Activated CD8-positive, alpha-beta memory T cell treated with anti-CD3 and anti-CD28 coated beads, Interleukin-2, amount 10 ng/mL, durations not matched to agents 7 days and 5 days (primary cell): ENCODE measurements at regions not wholly inside any gene's neighbourhood (a gene's known extent, or its start where the extent isn't known, plus 50 kb on each side); places are given as distances from the start of the nearest gene placed in this dataset.
"Not testable (repeated sequence)": the region's sequence is repeated elsewhere in the genome, so short reads cannot be mapped to it uniquely, and the experiment has no call there.

Source experiments
- ATAC-seq: fragments of 150-1000 bp; cut with Tn5 transposase; one replicate; pipeline ENCODE4 v1.10.0; 2021; ENCODE audit warnings: moderate library complexity
- CTCF ChIA-PET: fragments of 350-600 bp; sonication (Branson Sonifier 250); formaldehyde crosslinking; loops from one replicate; lab custom pipeline; 2021; ENCODE audit warnings: antibody characterized with exemption; lab: Charles Lee
- DNase-seq: peaks from one replicate; pipeline ENCODE4 v3.0.0-alpha.2; 2020
- H3K27ac Mint-ChIP-seq: one replicate; pipeline ENCODE4 v1.8.0; 2021; ENCODE audit warnings: mild to moderate bottlenecking, mixed read lengths
- H3K27me3 Mint-ChIP-seq: one replicate; pipeline ENCODE4 v1.8.0; 2021; ENCODE audit warnings: mixed read lengths
- H3K36me3 Mint-ChIP-seq: one replicate; pipeline ENCODE4 v1.8.0; 2021; ENCODE audit warnings: mild to moderate bottlenecking, mixed read lengths
- H3K4me1 Mint-ChIP-seq: one replicate; pipeline ENCODE4 v1.8.0; 2021; ENCODE audit warnings: mixed read lengths
- H3K4me3 Mint-ChIP-seq: one replicate; pipeline ENCODE4 v1.8.0; 2021; ENCODE audit warnings: mild to moderate bottlenecking, moderate library complexity, mixed read lengths
- H3K9me3 Mint-ChIP-seq: one replicate; pipeline ENCODE4 v1.8.0; 2022; ENCODE audit warnings: low read depth, mixed read lengths

DNA sequence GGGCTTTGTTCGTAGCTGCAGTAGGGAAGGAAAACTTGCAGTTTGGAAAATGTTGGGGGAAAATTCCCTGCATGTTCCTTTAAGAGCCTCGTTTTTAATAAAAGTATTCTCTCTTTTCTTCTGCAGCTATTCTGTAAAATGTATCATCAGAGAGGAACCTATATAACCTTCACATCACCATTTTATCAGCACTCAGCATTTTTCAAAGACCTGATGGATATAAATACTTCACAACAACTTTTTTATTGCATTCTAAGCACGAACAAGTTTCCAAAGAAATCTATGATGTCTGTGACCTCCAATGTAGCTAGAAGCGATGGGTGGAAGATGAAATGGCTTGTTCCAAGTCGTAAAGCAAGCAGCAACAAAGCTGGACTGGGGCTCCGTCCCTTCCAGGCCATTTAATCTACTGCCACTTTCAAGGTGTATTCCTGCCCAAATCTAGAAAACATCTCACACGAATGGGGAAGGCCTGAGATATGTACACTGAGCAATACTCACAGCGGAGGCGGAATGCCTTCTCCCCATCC is 84.0 kb downstream of the NSUN2 start:
- no peak for ATAC-seq

DNA sequence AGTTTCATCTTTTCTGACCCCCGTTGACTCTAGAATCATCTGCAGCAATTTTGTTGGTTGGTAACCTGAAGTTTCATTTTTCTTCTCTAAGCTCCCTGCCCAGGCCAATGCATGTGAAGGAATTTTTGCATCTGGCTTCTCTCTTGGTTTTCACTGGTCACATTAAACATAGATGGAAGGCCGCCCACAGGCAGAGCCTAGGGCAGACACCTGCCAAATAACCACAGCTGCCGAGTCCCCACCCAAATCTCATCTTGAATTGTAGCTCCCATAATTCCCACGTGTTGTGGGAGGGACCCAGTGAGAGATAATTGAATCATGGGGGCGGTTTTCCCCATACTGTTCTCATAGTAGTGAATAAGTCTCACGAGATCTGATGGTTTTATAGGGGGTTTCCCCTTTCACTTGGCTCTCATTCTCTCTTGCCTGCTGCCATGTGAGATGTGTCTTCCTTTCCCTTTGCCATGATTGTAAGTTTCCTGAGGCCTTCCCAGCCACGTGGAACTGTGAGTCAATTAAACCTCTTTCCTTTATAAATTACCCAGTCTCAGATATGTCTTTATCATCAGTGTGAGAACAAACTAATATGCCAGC is 84.8 kb downstream of the NSUN2 start:
- H3K9me3 Mint-ChIP-seq, H3K27me3 Mint-ChIP-seq, DNase-seq, H3K4me3 Mint-ChIP-seq, H3K36me3 Mint-ChIP-seq, H3K27ac Mint-ChIP-seq, ATAC-seq, H3K4me1 Mint-ChIP-seq, CTCF ChIA-PET: not testable (repeated sequence)

More for the DNA sequence above, 84.0 kb downstream of the NSUN2 start:
- Mint-ChIP-seq H3K27me3 (no peaks in the 10 kb centered on the region), H3K4me3 (no peak overlapping the region), H3K4me1 (no peaks in the 10 kb centered on the region), H3K9me3 (no peaks in the 10 kb centered on the region), H3K27ac (no peak overlapping the region), H3K36me3 (no peaks in the 10 kb centered on the region)
- DNase-seq: no peak
- CTCF ChIA-PET: no interaction called here

DNA sequence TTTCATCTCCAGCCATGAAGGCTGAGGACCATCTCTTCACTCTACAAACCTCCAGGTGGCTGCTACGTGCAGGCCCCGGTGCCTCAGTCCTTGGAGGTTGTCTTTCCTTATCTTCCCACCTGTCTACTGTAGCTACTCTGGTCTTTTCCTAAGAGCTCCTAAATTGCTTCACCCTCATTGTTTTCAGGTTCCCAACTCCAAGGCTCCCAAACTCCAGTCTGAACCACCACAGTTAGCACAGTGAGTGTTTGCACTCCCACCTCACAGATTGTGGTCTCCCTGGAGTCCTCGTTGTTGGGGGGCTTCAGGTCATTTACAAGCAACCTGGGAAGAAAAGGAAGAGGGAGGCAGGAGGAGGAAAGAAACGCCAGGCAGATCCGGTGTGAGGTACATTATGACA is 85.3 kb downstream of the NSUN2 start:
- Mint-ChIP-seq H3K27me3 (no peaks in the 10 kb centered on the region), H3K36me3 (no peaks in the 10 kb centered on the region), H3K4me1 (no peaks in the 10 kb centered on the region), H3K9me3 (no peaks in the 10 kb centered on the region), H3K4me3 (no peak overlapping the region), H3K27ac (no peak overlapping the region)
- CTCF ChIA-PET: no interaction called here
- no peak for DNase-seq
- ATAC-seq: no peak

DNA sequence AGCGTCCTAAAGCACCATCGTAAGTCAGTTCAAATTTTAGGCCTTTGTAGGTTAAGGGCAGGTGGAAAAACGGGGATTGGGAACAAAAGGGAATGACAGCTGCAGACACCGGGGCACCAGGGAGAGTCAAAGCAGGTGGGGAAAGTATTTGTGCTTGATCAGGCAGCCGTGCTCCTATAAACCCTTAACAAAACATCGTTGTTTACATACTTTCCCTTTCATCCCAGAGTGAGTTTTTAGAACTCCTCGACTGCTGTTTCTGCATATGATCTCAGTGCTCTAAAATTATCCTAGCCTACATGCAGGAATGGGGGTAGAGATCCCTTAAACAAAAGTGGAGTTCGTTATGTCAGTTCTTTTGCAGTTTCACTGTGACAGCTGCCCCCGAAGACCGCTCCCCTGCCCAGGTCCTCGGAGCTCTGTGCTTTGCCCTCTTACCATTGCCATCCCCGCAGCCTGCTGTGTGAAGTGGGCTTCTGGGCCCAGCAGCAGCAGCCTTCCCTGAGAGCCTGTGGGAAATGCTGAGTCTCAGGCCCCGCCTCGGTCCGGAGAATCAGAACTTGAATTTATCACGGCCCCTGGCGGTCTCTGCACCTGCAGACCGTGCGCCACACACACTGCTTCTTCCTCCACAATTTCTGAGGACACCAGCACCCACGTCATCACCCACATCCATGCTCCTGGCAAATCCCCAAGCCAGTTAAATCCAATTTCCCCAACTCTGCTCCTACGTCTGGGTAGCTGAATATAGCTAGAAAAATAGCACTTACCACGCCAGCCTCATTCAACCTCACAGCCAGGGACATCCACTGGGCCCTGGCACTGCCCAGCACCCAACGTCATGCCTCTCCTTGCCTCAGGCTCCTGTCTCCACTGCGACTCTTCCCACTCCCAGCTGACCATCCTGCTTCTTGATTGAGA is 86.8 kb downstream of the NSUN2 start:
- H3K4me1 Mint-ChIP-seq: no peaks in the 10 kb centered on the region
- no peak overlapping the region for H3K27ac Mint-ChIP-seq
- CTCF ChIA-PET: no interaction called here
- H3K27me3 Mint-ChIP-seq: no peaks in the 10 kb centered on the region
- no peaks in the 10 kb centered on the region for H3K36me3 Mint-ChIP-seq
- DNase-seq (no peak), ATAC-seq (no peak)
- H3K4me3 Mint-ChIP-seq: no peak overlapping the region
- no peaks in the 10 kb centered on the region for H3K9me3 Mint-ChIP-seq

DNA sequence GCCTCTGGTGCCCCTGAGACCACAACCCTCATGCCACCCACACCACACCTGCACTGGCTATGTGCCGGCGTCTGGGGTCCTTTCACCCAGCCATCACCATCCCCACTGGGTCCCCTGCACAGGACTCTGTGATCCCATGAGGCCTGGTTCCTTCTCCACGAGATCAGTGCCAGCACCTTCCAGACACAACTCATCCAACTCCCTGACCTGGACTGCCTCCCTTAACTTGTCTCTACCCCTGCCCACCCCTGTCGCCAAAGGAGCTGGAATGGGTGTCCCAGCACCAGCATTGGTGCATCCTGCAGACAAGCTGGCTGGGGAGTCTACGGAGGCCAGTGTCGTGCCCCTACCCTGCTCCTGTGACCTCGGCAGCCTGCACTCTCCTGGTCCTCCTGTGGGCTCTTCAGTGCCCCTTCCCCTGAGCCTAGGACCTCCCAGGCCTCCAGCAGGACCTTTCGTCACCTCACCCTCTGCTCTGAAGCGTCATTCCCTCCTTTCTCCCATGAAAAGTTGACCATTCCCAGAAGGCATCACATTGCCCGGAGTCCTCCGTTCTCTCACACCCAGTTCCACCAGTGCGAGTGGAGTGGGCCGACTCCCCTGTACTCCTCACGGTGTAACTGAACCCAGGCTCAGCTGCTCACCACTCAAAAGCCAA is 87.7 kb downstream of the NSUN2 start:
- no peak overlapping the region for H3K4me3 Mint-ChIP-seq
- no peaks in the 10 kb centered on the region for H3K4me1 Mint-ChIP-seq
- CTCF ChIA-PET: no interaction called here
- H3K27ac Mint-ChIP-seq: no peak overlapping the region
- no peaks in the 10 kb centered on the region for H3K27me3 Mint-ChIP-seq
- ATAC-seq (no peak), DNase-seq (no peak)
- H3K36me3 Mint-ChIP-seq: no peaks in the 10 kb centered on the region
- H3K9me3 Mint-ChIP-seq: no peaks in the 10 kb centered on the region

DNA sequence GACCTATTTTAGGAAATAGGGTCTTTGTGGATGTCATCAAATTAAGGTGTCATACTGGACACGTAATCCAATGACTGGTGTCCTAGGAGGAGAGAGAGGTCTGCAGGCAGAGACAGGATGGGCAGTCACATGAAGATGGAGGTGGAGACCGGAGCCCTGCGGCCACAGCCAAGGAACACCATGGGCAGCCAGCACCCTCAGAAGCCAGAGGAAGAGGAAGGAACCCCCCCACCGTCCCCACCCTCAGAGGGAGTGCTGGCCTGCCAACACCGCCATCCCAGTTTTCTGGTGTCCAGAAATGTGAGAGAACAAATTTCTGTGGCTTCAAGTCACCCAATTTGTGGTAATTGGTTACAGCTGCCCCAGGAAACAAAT is 88.3 kb downstream of the NSUN2 start:
- DNase-seq (peak; percentile 7), ATAC-seq (no peak)
- CTCF ChIA-PET: no interaction called here
- no peak overlapping the region for H3K27ac Mint-ChIP-seq
- H3K27me3 Mint-ChIP-seq: no peaks in the 10 kb centered on the region
- no peak overlapping the region for H3K4me3 Mint-ChIP-seq
- H3K36me3 Mint-ChIP-seq: no peaks in the 10 kb centered on the region
- no peaks in the 10 kb centered on the region for H3K4me1 Mint-ChIP-seq
- H3K9me3 Mint-ChIP-seq: no peaks in the 10 kb centered on the region
